ENCODE measurements at regions not wholly inside any gene's neighbourhood (a gene's known extent, or its start where the extent isn't known, plus 50 kb on each side); places are given as distances from the start of the nearest gene placed in this dataset.
A peak's percentile ranks its signal among the peaks of the same experiment; 100 is the strongest.
"Not testable (repeated sequence)": the region's sequence is repeated elsewhere in the genome, so short reads cannot be mapped to it uniquely, and the experiment has no call there.

DNA sequence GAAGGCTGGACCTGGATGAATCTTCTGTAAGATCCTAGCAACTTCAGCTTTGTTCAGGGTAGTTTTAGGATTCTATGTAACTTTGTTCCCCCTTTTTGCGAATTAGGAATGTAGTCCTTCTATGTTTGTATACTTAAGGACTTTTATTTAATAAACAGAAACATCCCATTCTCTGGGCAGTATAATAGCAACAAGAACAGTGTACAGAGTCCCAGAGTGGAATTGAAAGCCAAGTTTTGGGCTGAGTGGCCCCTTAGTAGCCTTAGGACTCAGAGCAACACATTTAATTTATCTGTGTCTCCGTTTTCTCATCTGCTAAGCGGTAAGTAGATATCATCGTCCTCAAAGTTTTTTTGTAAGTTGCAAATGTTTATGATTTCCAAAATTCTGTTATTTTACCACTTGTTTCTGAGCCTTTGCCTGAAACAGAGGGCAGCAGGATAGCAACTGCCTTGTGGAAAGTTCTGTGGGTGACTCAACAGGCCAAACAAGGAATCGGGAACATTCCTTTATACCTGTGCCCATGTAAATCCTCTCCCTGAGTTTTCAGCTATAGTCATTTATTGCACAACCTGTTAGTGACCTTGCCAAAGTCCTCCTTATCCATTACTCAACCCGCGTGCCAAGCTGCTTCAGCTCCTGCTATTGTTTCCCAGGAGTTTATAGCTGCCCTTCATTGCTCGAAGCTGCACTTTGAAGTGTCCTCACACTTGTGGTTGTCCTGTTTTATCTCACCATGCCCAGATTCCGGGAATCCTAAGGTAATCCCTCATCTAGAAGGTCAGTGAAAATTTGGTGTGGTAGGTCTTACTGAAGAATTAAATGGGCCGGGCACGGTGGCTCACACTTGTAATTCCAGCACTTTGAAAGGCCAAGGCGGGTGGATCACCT, 199.1 kb upstream of the AHR start:
- Histone ChIP-seq H3K4me1 (ENCODE audit: insufficient read depth) (peaks cover 4% of the 10 kb centered on the region), H3K4me3 (no peak overlapping the region), H3K36me3 (no peaks in the 10 kb centered on the region), H3K27me3 (no peaks in the 10 kb centered on the region), H3K27ac (peak overlapping the region in 1 of 2 donors; percentile 37), H3K9me3 (no peaks in the 10 kb centered on the region)
- no peak for DNase-seq
- TF ChIP-seq POLR2A (IDR thresholded peaks at IDR 0.05), result no peak
- TF ChIP-seq, protein P1, sequence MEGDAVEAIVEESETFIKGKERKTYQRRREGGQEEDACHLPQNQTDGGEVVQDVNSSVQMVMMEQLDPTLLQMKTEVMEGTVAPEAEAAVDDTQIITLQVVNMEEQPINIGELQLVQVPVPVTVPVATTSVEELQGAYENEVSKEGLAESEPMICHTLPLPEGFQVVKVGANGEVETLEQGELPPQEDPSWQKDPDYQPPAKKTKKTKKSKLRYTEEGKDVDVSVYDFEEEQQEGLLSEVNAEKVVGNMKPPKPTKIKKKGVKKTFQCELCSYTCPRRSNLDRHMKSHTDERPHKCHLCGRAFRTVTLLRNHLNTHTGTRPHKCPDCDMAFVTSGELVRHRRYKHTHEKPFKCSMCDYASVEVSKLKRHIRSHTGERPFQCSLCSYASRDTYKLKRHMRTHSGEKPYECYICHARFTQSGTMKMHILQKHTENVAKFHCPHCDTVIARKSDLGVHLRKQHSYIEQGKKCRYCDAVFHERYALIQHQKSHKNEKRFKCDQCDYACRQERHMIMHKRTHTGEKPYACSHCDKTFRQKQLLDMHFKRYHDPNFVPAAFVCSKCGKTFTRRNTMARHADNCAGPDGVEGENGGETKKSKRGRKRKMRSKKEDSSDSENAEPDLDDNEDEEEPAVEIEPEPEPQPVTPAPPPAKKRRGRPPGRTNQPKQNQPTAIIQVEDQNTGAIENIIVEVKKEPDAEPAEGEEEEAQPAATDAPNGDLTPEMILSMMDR (IDR thresholded peaks at IDR 0.05), result no peak
- no peak for TF ChIP-seq EP300 (IDR thresholded peaks at IDR 0.05)
- WGBS, 3 donors, result 53 to 73% (median 56%) methylated on average over 12 of the region's 12 CpGs
- intact Hi-C loops (cut with DNase I), result no loop called here

DNA sequence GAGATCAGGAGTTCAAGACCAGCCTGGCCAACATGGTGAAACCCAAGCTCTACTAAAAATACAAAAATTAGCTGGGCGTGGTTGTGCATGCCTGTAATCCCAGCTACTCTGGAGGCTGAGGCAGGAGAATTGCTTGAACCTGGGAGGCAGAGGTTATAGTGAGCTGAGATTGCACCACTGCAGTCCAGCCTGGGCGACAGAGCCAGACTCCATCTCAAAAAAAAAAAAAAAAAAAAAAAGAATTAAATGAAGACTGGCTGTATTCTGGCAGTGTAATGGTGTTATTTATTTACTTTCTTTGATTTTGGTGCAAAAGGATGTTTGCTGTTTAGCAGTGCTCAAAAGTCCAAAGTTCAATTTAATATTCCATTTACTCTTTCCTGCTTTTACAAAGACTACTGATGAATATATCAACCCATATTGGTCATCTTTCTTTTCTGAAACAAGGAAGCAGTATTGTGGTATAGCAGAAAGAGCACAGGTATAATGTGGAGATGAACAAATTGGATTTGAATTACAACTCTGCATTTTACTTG, 198.4 kb upstream of the AHR start:
- H3K4me3 ChIP-seq; intact Hi-C loops (cut with DNase I); H3K27ac ChIP-seq; H3K27me3 ChIP-seq; H3K4me1 ChIP-seq (ENCODE audit: insufficient read depth); DNase-seq; H3K36me3 ChIP-seq; H3K9me3 ChIP-seq: not testable (repeated sequence)
- WGBS, 3 donors, result 94 to 100% (median 98%) methylated on average over 2 of the region's 2 CpGs

DNA sequence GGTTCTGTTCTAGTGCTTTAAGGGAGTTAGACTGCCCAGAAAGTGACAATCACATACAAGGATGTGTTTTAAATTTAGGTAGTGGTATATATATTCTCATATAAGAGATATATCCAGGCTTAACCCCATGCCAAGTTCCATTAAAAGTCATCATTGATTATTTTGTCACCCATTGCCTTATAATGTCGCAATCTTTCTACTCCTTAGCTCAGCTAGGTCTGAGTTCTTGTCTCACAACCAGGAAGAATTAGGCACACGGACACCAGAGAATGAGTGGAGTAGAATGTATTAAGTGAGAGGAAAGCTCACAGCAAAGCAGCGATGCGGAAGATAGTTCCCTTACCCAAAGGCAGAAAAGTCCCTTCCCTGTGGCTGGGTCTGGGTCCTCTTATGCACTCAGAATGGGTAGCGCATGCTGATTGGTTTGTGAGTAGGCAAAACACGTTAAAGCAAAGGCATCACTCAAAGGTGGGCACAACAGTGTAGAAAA, 197.2 kb upstream of the AHR start:
- no peaks in the 10 kb centered on the region for H3K27me3 ChIP-seq
- no peaks in the 10 kb centered on the region for H3K36me3 ChIP-seq
- 96 to 97% (median 97%) methylated on average over 6 of the region's 6 CpGs for WGBS, 3 donors
- no peak overlapping the region for H3K4me3 ChIP-seq
- H3K9me3 ChIP-seq, result no peaks in the 10 kb centered on the region
- intact Hi-C loops (cut with DNase I), result no loop called here
- H3K4me1 ChIP-seq (ENCODE audit: insufficient read depth), result peaks cover 4% of the 10 kb centered on the region
- TF ChIP-seq, protein P1 (IDR thresholded peaks at IDR 0.05), result no peak
- TF ChIP-seq POLR2A (IDR thresholded peaks at IDR 0.05) (no peak), EP300 (IDR thresholded peaks at IDR 0.05) (no peak)
- H3K27ac ChIP-seq, result no peak overlapping the region
- DNase-seq, result no peak

DNA sequence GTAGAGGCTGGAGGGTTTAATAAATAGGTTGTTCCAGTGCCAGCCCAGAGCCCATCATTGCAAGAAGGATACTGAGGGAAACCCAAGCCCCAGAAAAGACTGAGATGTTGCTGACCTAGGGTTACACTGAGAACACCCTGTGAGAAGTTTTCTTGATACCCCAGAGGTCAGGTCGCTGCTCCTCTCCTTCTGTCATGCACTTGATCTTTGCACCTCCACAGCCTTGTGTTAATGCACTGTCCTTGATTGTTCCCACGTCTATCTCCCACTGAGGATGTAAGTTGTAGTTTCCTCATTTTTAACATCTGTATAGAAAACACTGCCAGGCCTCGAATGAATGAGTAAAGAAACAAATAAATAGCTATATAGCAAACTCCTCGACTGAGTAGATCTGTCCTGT, 195.3 kb upstream of the AHR start:
- H3K27ac ChIP-seq, result no peak overlapping the region
- intact Hi-C loops (cut with DNase I), result no loop called here
- no peak for DNase-seq
- TF ChIP-seq POLR2A (IDR thresholded peaks at IDR 0.05) (no peak), EP300 (IDR thresholded peaks at IDR 0.05) (no peak)
- TF ChIP-seq, protein P1 (IDR thresholded peaks at IDR 0.05), result no peak
- H3K4me3 ChIP-seq, result no peak overlapping the region
- 36 to 49% (median 42%) methylated on average over 4 of the region's 4 CpGs for WGBS, 3 donors
- H3K36me3 ChIP-seq, result no peaks in the 10 kb centered on the region
- no peaks in the 10 kb centered on the region for H3K27me3 ChIP-seq
- H3K4me1 ChIP-seq (ENCODE audit: insufficient read depth), result peaks cover 2% of the 10 kb centered on the region
- H3K9me3 ChIP-seq, result no peaks in the 10 kb centered on the region

DNA sequence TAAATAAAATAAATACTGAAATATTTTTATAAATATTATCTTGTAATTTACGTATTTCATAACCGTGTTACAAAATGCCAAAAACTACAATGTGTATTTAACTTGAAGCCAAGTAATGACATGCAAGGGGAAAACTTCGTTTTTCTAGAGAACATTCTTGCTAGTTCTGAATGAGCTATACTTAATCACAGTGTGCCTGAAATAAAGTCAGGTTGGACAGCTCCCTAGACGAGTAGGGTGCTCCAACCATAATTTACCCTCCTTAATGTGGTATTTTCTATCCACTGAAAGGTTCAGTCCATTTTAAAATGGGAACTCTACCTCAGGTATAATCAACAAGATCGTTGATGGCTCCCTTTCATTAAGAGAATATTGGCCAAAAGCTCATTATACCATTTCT, 194.5 kb upstream of the AHR start:
- Histone ChIP-seq H3K36me3 (no peaks in the 10 kb centered on the region), H3K9me3 (no peaks in the 10 kb centered on the region), H3K27ac (no peak overlapping the region), H3K4me1 (ENCODE audit: insufficient read depth) (no peaks in the 10 kb centered on the region), H3K27me3 (no peaks in the 10 kb centered on the region), H3K4me3 (no peak overlapping the region)
- intact Hi-C loops (cut with DNase I), result no loop called here
- DNase-seq, result no peak
- TF ChIP-seq POLR2A (IDR thresholded peaks at IDR 0.05) (no peak), EP300 (IDR thresholded peaks at IDR 0.05) (no peak)
- TF ChIP-seq, protein P1 (IDR thresholded peaks at IDR 0.05), result no peak
- WGBS, 3 donors, result 32 to 36% (median 34%) methylated on average over 5 of the region's 5 CpGs
